Mucosa of descending colon (tissue), 3 donors: ENCODE measurements at regions not wholly inside any gene's neighbourhood (a gene's known extent, or its start where the extent isn't known, plus 50 kb on each side); places are given as distances from the start of the nearest gene placed in this dataset.

Source experiments
- ATAC-seq: fragments of 200-7000 bp; cut with Tn5 transposase; one replicate; pipeline ENCODE4 v1.9.1; 2020; ENCODE audit warnings: mild to moderate bottlenecking, moderate library complexity
- DNase-seq, 3 donors: peaks; one replicate each; pipeline ENCODE4 v3.0.0-alpha.2; 2020
- H3K36me3 ChIP-seq: fragments of 200-600 bp; one replicate; pipeline ENCODE4 v1.8.0; 2021; ENCODE audit warnings: low read depth, mild to moderate bottlenecking
- H3K4me1 ChIP-seq: fragments of 200-600 bp; one replicate; pipeline ENCODE4 v1.8.0; 2021; ENCODE audit warnings: low read depth, mild to moderate bottlenecking
- H3K4me3 ChIP-seq: fragments of 200-600 bp; one replicate; pipeline ENCODE4 v1.8.0; 2021; ENCODE audit warnings: mild to moderate bottlenecking
- H3K9me3 ChIP-seq: fragments of 200-600 bp; one replicate; pipeline ENCODE4 v1.8.0; 2021; ENCODE audit warnings: mild to moderate bottlenecking
- intact Hi-C, 2 donors: fragments of 100-400 bp; cut with DNase I in 1 of 2; cut with micrococcal nuclease in 1 of 2; formaldehyde crosslinking; loops; one replicate each; pipeline versions ENCODE4 v1.11.0 to v1.11.1; 2022; cut with DNase I, micrococcal nuclease
- TF ChIP-seq, protein P1 (sequence below): fragments of 200-600 bp; IDR thresholded peaks from one replicate; pipeline ENCODE4 v1.8.0; 2022; ENCODE audit warnings: antibody characterized with exemption, mild to moderate bottlenecking
- donor health status: DM: no; HTN: no; CAD: no; lungs with moderate emphysema.
- donor health status: DM: no; HTN: no; CAD: no.
- donor health status: DM: no; HTN: yes; CAD: no.

DNA sequence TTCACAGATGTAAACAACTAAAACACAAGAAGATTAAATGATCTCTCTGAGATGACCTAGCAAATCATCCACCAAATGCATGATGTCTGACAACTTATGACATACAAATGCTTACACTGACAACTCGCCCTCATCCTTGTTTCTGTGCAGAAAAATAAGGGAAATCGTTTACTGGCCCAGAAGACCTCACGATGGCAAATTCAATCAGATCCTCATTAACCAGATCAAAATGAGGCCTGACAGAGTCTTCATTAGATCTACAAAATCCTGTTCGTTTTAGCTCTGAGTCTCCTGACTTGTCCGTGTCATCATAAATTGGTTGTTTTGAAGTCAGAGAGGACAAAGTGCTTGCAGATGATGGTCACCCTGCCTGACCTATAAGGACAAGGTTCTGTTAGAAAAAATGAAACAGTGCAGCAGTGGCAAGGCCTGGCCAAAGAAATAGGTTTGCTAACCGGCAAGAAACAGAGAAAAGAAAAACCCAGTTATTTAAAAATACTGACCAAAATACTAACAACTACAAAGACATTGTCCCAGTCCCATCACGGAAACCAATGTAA, 109.5 kb downstream of the BTG1 start:
- TF ChIP-seq, protein P1, sequence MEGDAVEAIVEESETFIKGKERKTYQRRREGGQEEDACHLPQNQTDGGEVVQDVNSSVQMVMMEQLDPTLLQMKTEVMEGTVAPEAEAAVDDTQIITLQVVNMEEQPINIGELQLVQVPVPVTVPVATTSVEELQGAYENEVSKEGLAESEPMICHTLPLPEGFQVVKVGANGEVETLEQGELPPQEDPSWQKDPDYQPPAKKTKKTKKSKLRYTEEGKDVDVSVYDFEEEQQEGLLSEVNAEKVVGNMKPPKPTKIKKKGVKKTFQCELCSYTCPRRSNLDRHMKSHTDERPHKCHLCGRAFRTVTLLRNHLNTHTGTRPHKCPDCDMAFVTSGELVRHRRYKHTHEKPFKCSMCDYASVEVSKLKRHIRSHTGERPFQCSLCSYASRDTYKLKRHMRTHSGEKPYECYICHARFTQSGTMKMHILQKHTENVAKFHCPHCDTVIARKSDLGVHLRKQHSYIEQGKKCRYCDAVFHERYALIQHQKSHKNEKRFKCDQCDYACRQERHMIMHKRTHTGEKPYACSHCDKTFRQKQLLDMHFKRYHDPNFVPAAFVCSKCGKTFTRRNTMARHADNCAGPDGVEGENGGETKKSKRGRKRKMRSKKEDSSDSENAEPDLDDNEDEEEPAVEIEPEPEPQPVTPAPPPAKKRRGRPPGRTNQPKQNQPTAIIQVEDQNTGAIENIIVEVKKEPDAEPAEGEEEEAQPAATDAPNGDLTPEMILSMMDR = no peak
- intact Hi-C loops = no loop called here
- Histone ChIP-seq H3K9me3 (no peaks in the 10 kb centered on the region), H3K4me1 (peaks cover 8% of the 10 kb centered on the region), H3K36me3 (no peaks in the 10 kb centered on the region), H3K4me3 (no peak overlapping the region)
- DNase-seq (no peak), ATAC-seq (no peak)

DNA sequence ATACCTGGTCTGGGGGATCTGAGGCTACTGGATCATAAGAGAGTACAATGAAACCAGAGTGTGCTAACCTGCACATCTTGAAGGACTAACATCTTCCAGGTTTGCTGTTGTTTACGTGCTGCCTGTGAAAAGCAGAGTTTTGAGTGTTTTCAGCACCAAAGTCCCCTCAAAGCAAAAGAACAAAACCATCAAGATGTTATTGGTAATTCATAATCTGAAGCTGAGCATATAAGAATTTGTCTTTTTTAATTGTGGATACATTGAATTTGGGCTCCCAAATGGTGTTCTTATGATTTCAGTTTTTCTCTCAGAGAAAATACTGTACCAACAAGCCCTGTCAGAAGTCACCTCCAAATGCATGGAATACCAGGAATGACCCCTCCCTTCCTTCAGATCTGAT, 110.2 kb downstream of the BTG1 start:
- H3K9me3 ChIP-seq = no peaks in the 10 kb centered on the region
- TF ChIP-seq, protein P1 = no peak
- intact Hi-C loops = no loop called here
- no peak overlapping the region for H3K4me3 ChIP-seq
- H3K36me3 ChIP-seq = no peaks in the 10 kb centered on the region
- no peak for ATAC-seq
- peaks cover 8% of the 10 kb centered on the region for H3K4me1 ChIP-seq
- DNase-seq = no peak

DNA sequence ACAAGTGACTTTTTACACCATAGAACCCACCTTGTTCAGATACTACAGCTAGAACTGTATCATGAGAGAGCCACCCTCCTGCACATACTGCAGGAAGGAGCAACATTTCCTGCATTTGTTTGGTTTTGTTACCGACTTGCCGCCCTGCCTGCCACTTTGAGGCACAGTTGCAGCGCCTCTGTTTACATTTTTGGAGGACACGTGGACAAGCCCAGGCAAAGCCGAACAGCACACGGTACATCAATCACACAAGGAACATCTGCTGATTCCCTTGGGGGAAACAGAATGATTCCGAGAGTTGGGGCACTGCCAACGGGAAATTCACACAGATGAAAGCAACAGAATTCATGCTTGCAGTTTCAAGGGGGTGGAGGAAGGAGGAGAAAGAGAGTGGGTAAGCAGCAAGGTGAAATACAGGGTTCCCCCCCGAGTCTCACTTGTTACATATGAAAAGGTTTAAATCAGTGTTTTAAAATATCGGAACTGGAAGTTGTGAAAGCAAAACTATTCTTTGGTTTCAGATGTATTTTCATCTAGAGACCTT, 110.7 kb downstream of the BTG1 start:
- H3K4me1 ChIP-seq = peaks cover 8% of the 10 kb centered on the region
- TF ChIP-seq, protein P1 = no peak
- intact Hi-C loops = no loop called here

GRCh38 chr12:92034083-92034482, 111.6 kb downstream of the BTG1 start:
- TF ChIP-seq, protein P1 = no peak
- Histone ChIP-seq H3K4me1 (peaks cover 8% of the 10 kb centered on the region), H3K9me3 (no peaks in the 10 kb centered on the region), H3K4me3 (no peak overlapping the region), H3K36me3 (no peaks in the 10 kb centered on the region)
- intact Hi-C loops = no loop called here
- ATAC-seq (peak; percentile 48), DNase-seq (no peak)

More for the DNA sequence above, 110.7 kb downstream of the BTG1 start:
- DNase-seq (peak; percentile 64 to 74 (median 72)), ATAC-seq (peak; percentile 84)
- Histone ChIP-seq H3K9me3 (no peaks in the 10 kb centered on the region), H3K4me3 (no peak overlapping the region), H3K36me3 (no peaks in the 10 kb centered on the region)

- intact Hi-C loops = no loop called here
- Histone ChIP-seq H3K4me3 (no peak overlapping the region), H3K9me3 (no peaks in the 10 kb centered on the region), H3K4me1 (peaks cover 8% of the 10 kb centered on the region), H3K36me3 (no peaks in the 10 kb centered on the region)
- no peak for DNase-seq
- TF ChIP-seq, protein P1 = no peak
- ATAC-seq = no peak
Observed at GRCh38 chr12:92032965-92033364, 112.7 kb downstream of the BTG1 start.
